ENCODE measurements at regions not wholly inside any gene's neighbourhood (a gene's known extent, or its start where the extent isn't known, plus 50 kb on each side); places are given as distances from the start of the nearest gene placed in this dataset.

DNA sequence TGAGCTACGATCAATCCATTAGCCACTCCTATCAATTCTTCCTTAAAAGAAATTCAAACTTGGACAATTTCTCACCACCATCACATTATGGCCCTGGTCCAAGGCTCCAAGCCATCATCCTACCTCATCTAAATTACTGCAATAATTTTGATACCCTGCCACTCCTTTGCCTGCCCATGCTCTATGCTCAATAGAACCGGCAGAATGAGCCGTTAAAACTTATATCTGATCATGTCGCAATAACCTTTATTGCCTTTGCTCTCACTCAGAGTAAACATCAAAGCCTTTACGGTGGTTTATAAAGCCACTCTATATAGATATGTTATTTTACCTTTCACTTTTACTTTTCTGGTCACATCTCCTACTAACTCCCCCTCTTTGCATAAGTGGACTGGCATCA, 2392.1 kb upstream of the RAG2 start:
- TF ChIP-seq, protein P1, sequence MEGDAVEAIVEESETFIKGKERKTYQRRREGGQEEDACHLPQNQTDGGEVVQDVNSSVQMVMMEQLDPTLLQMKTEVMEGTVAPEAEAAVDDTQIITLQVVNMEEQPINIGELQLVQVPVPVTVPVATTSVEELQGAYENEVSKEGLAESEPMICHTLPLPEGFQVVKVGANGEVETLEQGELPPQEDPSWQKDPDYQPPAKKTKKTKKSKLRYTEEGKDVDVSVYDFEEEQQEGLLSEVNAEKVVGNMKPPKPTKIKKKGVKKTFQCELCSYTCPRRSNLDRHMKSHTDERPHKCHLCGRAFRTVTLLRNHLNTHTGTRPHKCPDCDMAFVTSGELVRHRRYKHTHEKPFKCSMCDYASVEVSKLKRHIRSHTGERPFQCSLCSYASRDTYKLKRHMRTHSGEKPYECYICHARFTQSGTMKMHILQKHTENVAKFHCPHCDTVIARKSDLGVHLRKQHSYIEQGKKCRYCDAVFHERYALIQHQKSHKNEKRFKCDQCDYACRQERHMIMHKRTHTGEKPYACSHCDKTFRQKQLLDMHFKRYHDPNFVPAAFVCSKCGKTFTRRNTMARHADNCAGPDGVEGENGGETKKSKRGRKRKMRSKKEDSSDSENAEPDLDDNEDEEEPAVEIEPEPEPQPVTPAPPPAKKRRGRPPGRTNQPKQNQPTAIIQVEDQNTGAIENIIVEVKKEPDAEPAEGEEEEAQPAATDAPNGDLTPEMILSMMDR (IDR thresholded peaks at IDR 0.05; ENCODE audit: poor library complexity, severe bottlenecking): no peak
- no peak for TF ChIP-seq POLR2AphosphoS5 (IDR thresholded peaks at IDR 0.05)
- no peak for TF ChIP-seq MXI1 (conservative IDR thresholded peaks at IDR 0.05; ENCODE audit: poor library complexity, severe bottlenecking)
- TF ChIP-seq, protein P2, sequence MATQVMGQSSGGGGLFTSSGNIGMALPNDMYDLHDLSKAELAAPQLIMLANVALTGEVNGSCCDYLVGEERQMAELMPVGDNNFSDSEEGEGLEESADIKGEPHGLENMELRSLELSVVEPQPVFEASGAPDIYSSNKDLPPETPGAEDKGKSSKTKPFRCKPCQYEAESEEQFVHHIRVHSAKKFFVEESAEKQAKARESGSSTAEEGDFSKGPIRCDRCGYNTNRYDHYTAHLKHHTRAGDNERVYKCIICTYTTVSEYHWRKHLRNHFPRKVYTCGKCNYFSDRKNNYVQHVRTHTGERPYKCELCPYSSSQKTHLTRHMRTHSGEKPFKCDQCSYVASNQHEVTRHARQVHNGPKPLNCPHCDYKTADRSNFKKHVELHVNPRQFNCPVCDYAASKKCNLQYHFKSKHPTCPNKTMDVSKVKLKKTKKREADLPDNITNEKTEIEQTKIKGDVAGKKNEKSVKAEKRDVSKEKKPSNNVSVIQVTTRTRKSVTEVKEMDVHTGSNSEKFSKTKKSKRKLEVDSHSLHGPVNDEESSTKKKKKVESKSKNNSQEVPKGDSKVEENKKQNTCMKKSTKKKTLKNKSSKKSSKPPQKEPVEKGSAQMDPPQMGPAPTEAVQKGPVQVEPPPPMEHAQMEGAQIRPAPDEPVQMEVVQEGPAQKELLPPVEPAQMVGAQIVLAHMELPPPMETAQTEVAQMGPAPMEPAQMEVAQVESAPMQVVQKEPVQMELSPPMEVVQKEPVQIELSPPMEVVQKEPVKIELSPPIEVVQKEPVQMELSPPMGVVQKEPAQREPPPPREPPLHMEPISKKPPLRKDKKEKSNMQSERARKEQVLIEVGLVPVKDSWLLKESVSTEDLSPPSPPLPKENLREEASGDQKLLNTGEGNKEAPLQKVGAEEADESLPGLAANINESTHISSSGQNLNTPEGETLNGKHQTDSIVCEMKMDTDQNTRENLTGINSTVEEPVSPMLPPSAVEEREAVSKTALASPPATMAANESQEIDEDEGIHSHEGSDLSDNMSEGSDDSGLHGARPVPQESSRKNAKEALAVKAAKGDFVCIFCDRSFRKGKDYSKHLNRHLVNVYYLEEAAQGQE (IDR thresholded peaks at IDR 0.05; ENCODE audit: borderline replicate concordance): no peak
- TF ChIP-seq EZH2 (IDR thresholded peaks at IDR 0.05; ENCODE audit: borderline replicate concordance, insufficient read depth, low read length, poor library complexity, severe bottlenecking): no peak
- no peak for TF ChIP-seq SMC3 (conservative IDR thresholded peaks at IDR 0.05; ENCODE audit: poor library complexity)
